ENCODE measurements at regions not wholly inside any gene's neighbourhood (a gene's known extent, or its start where the extent isn't known, plus 50 kb on each side); places are given as distances from the start of the nearest gene placed in this dataset.

DNA sequence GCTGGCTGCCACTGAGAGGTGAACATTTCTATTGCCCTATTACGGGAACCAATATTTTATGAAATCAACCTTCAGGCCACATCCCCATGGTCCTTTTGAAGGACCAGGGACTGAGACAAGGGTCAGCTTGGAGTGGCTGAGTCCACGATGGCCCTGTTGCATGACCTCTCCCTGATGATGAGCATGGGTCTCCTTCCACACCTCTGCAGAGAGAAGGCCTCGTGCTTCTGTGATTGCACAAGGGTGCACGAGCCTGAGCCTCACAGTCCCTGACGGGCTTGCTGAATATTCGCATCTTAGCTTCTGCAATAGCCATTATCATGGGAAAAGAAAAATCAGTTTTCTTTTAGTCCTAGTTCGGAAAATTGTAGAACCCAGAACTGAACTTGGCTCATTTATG lies 255.0 kb upstream of the IRX2 start:
- no peak for DNase-seq

DNA sequence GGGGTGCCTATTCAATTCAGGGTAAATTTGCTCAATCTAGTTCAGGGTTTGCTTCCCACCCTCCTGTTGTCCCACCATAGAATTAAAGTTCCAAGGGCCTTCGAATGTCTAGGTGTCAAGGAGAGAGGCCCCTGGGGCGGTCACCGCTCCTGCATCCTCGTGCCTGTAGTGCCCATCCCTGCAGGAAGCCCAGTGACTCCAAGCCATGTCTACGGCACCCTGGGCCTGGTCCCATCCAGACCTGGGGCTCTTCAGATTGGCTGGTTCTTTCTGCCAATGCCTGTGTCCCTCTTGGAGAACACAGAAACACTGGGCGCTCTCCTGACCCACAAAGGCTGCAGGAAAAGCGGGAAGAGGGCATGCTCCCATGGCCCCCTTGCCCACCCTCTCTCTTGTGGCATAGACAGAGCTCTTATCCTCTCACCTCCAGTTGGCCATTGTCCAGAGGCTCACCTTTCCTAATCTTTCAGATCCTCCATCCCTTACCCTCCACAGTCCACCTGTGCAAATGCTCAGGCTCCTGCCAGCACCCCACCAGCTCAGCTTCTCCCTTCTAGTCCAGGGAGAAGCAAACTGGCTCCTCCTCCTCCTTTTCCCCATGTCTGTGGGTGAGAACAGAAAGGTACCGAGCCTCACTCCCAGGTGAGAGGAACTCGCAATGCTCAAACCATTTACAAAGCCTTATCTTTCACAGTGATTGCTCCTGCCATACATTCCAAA lies 253.0 kb upstream of the IRX2 start:
- no peak for DNase-seq

DNA sequence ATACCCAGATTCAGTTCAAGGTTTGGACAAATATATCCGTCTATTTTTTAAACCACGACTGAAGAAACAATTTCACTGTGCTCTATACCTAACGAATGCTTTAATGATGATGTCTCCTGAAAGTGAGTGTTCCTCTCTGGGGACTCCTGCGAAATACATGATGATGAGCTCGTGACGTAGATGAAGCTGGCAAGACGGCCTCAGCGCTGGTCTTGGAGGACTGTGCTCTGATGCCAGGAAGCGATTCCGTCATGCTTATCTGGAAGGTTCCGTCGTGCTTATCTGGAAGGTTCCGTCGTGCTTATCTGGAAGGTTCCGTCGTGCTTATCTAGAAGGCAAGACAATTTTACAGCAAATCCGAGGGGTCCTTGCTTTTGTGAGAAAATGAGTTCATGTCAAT lies 250.8 kb upstream of the IRX2 start:
- no peak for DNase-seq

DNA sequence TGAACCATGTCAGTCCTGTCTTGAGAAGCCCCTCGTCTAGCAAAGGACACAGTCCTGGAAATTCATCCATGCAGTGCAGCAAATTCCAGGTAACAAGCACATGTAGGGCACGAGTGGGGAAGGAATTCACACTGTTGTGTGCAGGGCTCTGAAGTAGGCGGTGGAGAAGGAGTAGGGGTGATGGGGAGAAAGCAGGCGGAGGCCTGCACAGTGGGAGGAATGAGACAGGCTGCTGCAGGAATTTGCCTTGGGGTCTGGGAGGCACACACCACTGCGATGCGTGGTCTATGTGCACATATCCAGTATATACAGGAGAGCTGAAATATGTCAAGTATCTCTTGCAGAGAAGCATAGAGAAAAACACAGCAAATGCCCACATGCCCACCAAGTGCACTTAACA lies 249.2 kb upstream of the IRX2 start:
- DNase-seq = no peak

DNA sequence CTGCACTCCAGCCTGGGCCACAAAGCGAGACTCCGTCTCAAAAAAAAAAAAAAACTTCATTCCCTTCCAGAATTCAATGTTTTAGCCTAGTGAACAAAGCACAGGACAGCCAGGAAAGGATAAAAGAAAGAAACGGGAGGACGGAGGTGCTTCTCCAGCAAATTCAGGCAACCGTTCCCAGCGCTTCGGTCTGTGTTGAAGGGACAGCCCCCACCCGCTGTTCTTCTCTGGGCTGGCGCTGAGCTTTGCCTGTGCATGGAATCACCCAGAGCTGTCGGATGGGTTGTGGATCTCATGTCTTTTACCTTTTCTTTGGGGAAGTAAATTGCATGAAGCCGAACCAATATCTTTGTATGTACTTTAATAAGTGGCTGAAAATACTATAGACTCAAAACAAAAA lies 248.4 kb upstream of the IRX2 start:
- no peak for DNase-seq

DNA sequence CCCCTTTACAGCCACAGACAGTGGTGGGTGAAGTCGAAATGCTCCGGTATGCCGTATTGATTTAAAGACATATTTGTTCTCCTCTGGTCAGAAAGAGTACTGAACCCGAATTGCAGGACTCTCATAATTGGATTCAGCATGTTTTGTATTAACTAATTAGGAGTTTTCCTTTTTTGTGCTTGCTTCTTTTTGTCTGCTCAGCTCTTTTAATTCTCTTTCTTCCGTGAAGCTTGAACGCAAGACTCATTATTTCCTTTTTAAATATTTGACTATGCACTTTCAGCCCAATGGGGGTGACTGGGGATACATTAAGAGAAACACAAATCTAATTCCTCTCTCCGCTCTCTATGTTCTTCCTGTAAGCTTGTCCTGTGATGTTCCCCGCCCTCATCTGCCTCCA lies 246.6 kb upstream of the IRX2 start:
- DNase-seq = no peak

DNA sequence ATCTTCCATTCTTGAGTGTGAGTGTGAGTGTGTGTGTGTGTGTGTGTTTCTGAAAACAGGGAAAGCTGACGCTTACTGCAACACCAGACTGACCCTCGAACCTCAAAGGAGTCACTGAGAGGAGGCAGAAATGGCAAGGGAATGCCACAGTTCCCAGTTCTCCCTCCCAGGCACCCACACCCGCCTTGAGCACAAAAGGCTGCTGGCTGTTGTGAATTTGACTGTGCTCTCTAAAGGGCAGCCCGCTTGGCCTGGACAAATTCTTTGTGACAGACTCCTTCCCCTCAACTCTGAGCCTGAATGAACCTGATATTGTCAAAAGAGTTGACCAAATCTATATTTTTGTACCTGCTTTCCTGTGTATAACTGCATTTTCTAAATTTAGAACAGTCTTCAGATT lies 245.7 kb upstream of the IRX2 start:
- no peak for DNase-seq

DNA sequence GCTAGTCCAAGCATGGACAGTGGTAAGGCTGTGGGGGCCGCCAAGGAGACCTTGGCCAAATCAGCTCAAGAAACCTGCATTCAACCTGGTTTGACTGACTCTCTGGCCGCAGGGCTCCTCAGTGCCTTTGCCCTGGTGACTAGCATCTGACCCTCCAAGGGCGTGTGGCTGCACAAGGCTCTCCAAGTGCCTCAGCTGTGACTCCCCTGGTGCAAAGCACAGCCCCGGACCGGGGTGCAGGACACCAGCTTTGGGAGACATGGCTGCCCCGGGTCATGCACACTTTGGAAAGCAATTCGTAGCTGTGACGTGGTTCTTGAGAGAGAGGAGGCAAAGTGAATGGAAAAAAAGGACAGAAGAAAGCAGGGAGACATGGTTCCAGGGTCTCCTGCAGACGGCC lies 245.2 kb upstream of the IRX2 start:
- DNase-seq = no peak

DNA sequence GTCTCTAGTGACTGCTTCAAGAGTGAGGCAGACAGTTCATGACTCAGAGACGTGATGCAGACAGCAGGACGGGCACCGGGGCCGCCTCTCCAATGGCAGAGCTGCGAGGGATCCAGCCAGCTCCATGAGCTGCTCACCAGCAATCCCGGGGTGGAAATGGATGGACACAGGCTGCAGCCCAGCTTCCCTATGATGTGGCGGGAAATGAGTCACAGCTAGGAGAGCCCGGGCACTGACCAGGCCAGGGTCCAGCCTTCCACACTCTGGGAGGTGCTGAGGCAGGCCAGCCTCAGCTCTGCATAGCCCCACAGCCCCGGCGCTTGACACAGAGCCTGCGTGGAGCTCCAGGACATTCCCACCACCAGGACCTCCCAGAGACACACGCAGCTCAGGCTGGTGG lies 244.8 kb upstream of the IRX2 start:
- DNase-seq = no peak

DNA sequence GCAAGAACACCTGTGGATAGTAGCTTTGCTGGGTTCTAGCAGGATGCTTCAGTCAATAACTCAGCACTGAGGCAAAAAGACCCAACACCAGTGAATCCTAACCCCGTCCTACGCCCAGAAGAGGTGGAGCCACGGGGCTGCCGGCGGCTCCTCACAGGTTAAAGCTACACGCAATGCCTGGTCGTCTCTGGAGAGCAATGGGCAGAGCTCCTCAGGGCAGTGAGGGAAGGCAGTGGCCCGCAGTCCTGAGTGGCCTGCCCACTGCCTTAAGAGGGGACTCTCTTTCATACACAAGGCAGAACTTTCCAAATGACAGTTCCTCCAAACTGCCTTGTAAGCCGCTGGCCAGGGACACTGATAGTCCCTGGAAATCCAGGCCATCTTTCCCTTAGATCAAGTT lies 244.2 kb upstream of the IRX2 start:
- no peak for DNase-seq

DNA sequence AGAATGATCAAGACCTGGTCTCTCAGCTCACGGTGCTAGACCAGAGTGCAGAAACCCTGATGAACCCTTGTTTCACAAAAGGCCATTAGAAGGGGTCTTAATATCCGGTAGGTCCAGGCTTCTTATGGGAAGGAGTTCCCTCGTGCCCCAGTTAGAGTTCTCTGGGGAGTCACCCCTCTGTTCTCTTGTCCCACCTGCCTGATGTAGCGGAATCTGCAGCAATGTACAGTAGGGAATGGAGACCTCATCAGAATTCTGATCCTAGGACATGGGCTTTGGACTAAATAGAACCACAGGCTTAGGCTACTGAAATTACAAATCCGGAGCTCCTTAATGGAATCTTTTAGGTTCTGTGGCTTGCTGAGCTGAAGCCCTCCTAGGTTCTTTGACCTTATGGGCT lies 243.6 kb upstream of the IRX2 start:
- DNase-seq = no peak

DNA sequence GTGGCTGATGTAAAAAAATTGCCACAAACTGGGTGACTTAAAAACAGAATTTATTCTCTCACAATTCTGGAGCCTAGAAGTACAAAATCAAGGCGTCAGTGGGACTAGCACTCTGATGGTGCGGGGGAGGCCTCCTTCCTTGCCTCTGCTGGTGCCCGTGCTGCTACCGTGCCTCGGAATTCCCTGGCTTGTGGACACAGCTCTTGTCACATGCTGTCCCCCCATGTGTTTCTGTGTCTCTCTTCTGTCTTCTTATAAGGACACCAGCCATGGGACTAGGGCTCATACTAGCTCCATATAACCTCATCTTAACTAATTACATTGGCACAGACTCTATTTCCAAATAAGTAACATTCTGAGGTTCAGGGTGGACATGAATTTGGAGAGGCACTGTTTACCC lies 242.3 kb upstream of the IRX2 start:
- DNase-seq = no peak

DNA sequence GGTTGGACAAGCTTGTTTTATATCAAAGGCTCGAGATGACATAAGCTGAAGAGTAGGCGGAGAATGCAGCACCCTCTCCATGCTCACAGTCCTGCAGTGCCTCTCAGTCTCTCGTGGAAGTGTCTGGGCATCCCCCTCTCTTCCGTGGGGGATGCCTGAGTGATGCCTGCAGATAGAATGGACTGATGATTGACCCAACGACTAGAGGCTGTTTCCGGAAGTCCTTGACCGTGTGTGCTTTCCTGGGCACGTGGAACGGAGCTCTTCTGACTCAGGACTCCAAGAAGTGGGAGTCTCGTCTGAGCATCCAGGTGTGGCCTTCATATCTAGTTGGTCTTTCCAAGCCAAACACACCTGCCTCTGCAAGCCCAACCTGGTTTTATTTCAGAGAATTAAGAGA lies 241.8 kb upstream of the IRX2 start:
- no peak for DNase-seq

DNA sequence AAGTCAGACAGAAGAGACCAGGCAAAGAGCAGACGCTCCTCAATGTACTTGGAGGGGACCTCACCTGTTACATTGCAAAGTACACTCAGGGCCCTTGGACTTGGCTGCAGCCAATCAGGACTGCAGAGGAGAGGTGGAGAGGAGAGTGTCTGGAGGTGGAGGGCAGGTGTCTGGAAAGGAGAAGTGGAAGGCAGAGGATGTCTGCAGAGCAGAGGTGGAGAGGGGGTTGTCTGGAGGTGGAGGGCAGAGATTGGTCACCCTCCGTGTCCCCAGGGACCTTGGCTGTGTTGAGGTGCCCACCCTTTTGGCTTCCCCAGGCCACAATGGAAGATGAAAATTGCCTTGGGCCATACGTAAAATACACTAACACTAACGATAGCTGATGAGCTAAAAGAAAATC lies 241.3 kb upstream of the IRX2 start:
- DNase-seq = no peak

DNA sequence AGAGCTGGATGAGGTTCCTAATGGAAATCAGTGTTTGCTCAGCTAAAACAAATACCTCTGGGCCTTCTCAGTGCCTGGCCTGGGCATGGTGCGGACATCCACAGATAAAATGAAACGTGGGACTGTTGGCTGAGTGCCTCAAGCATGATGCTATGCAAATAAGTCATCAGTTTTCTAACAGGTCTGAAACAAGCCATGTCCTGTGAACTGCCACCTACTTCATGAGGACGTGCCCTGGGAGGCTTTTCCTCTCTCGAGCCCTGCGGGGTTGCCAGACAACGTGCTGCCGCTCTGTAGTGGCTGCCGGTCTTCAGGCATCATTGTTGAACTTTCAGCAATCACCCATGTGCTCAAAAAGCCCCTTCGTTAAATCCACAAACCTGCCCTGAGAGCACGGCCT lies 240.4 kb upstream of the IRX2 start:
- peak; percentile 6 to 64 (median 52) for DNase-seq

DNA sequence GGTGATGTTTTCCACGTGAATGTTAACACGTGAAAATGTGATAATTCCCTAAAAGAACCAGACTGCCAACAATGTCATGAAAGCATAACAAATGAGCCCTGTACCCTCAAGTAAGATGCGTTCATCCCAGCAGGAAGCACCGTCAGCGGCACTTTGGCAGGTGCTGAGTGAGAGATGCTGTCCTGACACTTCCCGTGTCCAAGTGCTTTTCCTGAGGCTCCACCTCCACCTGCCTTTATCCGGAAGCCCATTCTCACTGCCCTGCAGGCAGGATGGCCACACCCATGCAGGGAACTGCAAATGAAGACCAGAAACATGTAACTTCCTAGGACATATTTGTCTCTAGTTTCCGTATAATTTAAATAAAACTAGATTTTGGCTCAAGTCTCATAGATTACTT lies 238.0 kb upstream of the IRX2 start:
- peak in 1 of 3 experiments; percentile 9 for DNase-seq

DNA sequence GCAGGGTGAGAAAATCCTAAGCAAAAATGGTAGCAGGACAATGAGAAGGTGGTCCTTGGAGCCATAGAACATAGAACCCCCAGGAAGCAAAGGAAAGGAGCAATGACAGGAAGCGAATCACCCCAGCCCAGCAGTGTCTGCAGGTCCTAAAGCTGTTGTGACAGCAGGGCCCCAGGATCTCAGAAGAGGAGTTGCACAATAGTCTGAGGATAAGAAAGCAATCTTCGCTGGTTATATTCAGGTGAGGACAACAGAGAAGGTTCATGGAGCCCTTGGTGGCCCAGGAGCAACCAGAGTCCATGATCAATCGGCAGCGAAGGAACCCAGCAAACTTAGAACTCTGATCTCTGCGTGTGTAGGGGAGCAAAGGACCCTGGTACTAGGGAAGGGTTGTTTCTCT lies 234.8 kb upstream of the IRX2 start:
- DNase-seq = no peak

DNA sequence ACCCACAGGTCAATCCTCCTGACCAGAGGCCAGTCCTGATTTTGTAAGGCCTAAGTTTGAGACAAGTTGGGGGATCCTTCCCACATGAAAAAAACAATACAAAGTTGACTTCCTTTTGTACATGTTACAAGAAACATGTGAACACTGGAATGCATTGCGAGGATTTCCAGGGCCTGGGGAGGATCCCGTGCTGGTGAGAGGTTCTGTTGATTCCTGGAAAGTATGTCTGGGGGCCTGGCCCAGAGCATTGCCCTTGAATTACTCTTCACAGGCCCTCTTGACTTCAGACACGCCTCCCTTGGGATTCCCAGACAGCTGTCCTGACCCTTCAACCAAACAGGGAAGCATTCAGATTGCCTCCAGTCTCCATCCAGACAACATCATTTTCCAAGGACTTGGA lies 234.2 kb upstream of the IRX2 start:
- peak in 1 of 3 experiments; percentile 62 for DNase-seq

DNA sequence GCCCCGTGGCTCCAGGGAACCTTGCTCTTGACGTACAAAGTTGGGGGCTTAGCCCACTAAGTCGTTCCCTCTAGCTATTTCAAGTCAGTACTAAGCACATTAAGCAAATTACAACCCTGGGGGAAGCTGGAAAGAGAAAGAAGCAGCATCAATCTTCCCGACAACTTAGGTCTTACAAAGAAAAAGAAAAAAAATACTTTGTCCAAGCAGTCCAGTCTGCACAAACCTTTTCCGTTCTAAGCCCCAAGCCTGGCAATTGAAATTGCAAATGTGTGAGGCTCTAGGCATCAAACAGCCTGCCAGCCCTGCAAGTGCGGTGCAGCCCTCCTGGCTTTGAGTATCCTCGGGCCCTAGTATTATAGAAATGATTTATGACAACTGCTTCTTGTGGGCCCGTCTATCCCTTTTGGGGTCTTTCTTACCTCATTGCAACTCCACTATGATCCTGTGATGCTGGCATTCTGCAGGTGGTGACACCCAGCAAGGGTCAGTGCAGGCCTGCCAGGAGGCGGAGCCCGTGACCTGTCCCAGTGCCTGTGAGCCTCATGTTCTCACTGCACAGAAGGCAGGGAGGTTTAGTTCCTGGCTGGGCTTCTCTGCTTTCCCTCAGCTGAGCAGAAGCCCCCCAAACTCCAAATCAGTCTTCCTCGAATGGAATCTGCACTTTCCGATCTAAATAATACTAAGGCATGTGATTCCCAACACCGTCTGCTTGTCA lies 232.3 kb upstream of the IRX2 start:
- no peak for DNase-seq

DNA sequence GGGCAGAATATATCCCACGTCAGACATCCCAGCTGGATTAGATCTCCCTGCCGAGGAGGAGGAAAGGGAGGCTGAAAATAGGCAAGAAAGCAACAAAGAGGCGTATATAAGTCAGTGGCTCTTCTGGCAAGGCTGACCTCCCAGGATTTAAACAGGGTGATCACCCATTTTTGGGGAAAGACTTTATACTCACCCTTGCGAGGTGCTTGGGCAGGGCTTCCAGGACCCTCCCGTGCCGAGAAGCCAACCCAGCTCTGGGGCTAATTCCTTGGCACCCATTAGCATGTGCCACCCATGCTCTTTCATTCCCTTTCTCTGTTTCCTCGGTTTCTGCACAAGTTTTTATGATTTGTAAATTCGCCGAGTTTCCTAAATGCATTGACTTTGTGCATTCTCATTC lies 230.2 kb upstream of the IRX2 start:
- no peak for DNase-seq

DNA sequence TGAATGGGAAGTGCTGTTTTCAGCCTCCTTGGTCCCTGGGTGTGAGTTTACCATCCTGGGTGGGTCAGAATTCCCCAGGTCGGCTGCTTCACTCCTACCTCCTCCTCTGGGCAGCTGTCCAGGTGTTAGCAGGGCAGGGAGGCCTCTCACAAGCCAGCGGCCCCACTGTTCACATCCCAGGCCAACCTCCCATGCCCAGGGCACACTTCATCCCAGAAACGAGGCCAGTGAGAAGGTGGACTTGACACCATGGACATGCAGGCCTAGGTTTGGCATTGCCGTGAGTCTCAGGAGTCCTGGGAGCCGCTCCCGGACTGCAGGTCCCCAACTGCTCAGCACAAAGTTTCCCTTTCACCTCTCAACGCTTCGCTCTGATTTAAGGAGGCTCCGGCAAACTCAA lies 229.6 kb upstream of the IRX2 start:
- no peak for DNase-seq

DNA sequence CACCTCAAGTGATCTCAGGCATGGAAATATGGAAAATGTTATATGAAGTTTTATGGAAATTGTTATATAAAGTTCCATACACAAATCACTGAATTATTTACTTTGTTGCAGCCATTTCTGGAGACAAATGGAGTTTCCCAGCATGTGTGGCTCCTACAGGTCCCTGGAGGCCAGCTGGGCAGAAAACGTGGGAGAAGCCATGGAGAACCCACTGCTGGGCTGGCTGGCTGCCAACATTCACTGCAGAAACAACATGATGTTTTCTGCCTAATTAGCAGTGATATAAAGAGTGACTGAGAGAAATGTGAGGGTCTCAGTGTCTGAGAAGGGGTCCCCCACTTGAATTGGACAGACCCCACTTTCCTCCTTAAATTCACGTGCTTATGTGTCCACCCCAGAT lies 208.8 kb upstream of the IRX2 start:
- peak in 2 of 3 experiments; percentile 36 to 67 for DNase-seq

DNA sequence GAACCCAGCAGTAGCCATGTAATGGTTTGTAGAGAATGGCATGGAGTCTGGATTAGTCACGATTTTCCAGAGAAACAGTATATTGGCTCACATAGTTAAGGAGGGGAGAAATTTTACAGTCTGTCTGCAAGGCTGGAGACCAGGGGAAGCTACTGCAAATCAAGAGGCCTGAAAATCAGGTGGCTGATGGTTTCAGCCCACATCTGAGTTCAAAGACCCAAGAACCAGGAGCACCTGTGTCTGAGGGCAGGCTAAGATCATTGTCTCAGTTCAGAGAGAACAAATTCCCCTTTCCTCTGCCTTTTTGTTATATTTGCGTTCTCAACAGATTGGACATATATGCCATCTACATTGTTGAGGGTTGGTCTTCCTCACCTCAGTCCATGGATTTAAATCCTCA lies 207.5 kb upstream of the IRX2 start:
- no peak for DNase-seq

DNA sequence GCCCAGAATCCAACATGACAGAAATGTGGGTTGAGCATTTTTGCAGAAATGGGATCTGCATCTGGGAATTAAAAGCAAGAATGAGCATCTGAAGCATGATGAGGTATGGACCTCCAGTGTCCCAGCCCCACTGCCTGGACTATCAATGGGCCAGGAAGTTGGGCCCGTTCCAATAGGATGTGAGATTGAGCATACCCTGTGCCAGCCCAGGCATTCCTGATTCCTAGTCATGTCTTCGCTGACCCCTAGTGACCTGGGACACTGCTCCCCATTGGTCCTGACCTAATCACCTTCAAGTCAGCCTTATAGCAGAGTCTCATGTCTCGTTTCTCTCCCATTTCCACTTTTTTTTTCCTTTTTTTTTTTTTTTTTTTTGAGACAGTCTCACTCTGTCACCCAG lies 197.4 kb upstream of the IRX2 start:
- no peak for DNase-seq

DNA sequence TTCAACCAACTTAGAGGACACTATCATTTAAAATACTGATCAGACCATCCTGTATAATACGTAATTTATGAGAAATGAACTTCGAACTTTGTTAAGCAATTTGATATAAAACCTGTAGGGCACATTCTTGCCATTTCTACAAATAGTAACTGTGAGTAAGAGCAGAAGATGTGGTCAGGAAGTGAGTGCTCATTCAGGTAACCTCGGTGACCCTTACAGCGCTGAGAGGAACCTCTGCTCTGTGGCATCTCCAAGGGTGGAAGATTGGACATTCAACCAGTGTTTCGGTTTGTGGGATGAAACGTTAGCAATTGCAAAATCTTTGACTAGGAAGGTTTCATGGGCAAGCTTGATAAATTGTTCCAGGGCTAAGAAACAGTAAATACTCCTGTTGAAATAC lies 194.8 kb upstream of the IRX2 start:
- no peak for DNase-seq

Measured in NCI-H1417 (cell line).